ENCODE measurements at regions not wholly inside any gene's neighbourhood (a gene's known extent, or its start where the extent isn't known, plus 50 kb on each side); places are given as distances from the start of the nearest gene placed in this dataset.

- TF ChIP-seq POLR2A (IDR thresholded peaks at IDR 0.05; ENCODE audit: low read length) (no peak), FOSL2 (IDR thresholded peaks at IDR 0.05) (no peak), FOSL2 (CRISPR knock-in tag; IDR thresholded peaks at IDR 0.05) (no peak), PBX3 (IDR thresholded peaks at IDR 0.05) (no peak), HOXB13 (CRISPR knock-in tag; IDR thresholded peaks at IDR 0.05; ENCODE audit: low read depth) (no peak), CTCF (IDR thresholded peaks at IDR 0.05) (no peak), RAD21 (conservative IDR thresholded peaks at IDR 0.05 in 1 of 2, IDR thresholded peaks at IDR 0.05 in 1 of 2) (no peak), ELK1 (IDR thresholded peaks at IDR 0.05; ENCODE audit: low read depth, low read length) (no peak), ATOH8 (CRISPR knock-in tag; IDR thresholded peaks at IDR 0.05; ENCODE audit: low read depth) (no peak), USF2 (IDR thresholded peaks at IDR 0.05) (no peak), POLR2AphosphoS2 (conservative IDR thresholded peaks at IDR 0.05; ENCODE audit: low read length) (no peak), SMC3 (IDR thresholded peaks at IDR 0.05) (no peak), FOXS1 (CRISPR knock-in tag; IDR thresholded peaks at IDR 0.05) (no peak), CHD2 (IDR thresholded peaks at IDR 0.05; ENCODE audit: low read length, partially characterized antibody) (no peak)
Measured at GRCh38 chr11:115611343-115611742, 107.1 kb upstream of the CADM1 start.
